Coronary artery (tissue), 2 donors: ENCODE measurements at regions not wholly inside any gene's neighbourhood (a gene's known extent, or its start where the extent isn't known, plus 50 kb on each side); places are given as distances from the start of the nearest gene placed in this dataset.

ENCODE experiments used
- DNase-seq: peaks from one replicate; pipeline ENCODE4 v3.0.0-alpha.2; 2017; ENCODE audit warnings: low spot score
- H3K27ac ChIP-seq, 2 donors: fragments of 200-600 bp; sonication (generic); one replicate each; pipeline ENCODE4 v1.5.1; 2016 to 2019
- H3K4me3 ChIP-seq: fragments of 200-600 bp; sonication (generic); 2 replicates; pipeline ENCODE4 v1.5.1; 2016; ENCODE audit warnings: mild to moderate bottlenecking, moderate library complexity
- TF ChIP-seq, protein P1 (sequence below): fragments of 200-600 bp; sonication (generic); IDR thresholded peaks from one replicate; pipeline ENCODE4 v1.5.1; 2019; ENCODE audit warnings: antibody characterized with exemption

DNA sequence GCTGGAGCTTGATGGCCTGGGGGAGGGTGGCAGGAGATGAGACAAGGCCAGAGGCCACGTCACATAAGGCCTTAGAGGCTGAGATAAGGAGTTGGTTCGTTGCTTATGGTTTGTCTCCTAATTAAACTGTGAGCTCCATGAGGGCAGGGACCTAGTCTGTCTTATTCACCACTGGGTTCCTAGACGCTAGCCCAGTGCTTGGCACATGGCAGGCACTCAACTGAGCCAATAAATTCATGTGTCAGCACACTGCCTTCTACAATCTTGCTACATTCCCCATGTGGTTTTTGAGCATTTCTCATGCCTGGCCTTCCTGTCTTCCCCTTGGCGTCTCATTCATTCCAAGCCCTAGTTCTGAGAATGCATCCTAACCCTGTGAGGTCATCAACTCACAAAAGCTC is 92.5 kb upstream of the MED13L start:
- DNase-seq: no peak
- H3K27ac ChIP-seq: no peak overlapping the region
- TF ChIP-seq, protein P1, sequence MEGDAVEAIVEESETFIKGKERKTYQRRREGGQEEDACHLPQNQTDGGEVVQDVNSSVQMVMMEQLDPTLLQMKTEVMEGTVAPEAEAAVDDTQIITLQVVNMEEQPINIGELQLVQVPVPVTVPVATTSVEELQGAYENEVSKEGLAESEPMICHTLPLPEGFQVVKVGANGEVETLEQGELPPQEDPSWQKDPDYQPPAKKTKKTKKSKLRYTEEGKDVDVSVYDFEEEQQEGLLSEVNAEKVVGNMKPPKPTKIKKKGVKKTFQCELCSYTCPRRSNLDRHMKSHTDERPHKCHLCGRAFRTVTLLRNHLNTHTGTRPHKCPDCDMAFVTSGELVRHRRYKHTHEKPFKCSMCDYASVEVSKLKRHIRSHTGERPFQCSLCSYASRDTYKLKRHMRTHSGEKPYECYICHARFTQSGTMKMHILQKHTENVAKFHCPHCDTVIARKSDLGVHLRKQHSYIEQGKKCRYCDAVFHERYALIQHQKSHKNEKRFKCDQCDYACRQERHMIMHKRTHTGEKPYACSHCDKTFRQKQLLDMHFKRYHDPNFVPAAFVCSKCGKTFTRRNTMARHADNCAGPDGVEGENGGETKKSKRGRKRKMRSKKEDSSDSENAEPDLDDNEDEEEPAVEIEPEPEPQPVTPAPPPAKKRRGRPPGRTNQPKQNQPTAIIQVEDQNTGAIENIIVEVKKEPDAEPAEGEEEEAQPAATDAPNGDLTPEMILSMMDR: no peak
- no peak overlapping the region for H3K4me3 ChIP-seq

DNA sequence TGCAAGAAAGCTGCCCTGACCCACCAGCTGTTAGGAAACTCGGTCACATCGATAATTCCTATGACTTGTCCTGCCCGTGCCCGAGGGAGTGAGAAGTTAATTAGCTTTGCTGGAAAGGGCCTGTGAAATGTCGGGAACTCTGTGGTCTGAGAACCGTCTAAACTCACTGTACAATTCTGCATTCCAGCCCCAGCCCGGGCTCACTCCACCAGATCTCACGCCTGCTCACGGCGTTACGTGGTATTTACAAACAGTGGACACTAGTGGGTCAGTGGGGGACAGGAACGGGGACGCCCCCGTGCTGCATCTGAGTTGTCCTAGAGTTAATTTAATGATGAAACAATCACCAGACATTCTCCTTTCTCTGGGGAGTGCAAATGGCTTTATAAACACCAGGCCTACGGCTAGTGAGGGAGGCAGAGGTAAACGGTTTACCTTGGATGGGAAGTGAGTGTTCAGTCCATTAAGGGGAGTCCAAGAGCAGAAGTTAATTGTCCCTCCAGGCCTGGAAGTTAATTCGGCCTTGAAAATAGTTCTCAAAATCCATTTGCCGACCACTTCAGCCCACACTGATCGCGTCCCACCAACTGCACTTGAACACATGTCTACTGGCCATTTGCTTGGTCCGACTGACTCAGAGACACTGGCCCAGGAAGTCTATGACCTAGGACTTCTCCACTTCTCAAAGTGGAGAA is 93.5 kb upstream of the MED13L start:
- no peak for DNase-seq
- no peak overlapping the region for H3K4me3 ChIP-seq
- no peak overlapping the region for H3K27ac ChIP-seq
- TF ChIP-seq, protein P1: no peak

DNA sequence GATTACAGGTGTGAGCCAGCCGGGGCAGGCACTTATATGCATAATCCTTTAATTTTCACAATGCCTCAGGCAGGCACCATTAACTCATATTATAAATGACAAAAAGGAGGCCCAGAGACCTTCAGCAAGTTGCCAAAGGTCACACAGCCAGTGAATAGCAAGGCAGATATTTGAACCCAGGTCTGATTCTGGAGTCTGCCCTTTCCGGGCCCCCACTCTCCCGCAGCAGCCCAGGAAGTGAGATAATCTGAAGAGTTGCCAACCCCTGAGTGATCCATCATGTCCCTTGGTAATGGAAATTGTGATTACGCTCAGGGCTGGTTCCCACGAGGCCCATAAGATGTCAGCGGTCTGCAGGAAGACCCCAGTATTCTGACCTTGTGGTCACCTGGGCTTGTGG is 95.3 kb upstream of the MED13L start:
- Histone ChIP-seq H3K4me3 (no peak overlapping the region), H3K27ac (no peak overlapping the region)
- no peak for DNase-seq
- TF ChIP-seq, protein P1: no peak

DNA sequence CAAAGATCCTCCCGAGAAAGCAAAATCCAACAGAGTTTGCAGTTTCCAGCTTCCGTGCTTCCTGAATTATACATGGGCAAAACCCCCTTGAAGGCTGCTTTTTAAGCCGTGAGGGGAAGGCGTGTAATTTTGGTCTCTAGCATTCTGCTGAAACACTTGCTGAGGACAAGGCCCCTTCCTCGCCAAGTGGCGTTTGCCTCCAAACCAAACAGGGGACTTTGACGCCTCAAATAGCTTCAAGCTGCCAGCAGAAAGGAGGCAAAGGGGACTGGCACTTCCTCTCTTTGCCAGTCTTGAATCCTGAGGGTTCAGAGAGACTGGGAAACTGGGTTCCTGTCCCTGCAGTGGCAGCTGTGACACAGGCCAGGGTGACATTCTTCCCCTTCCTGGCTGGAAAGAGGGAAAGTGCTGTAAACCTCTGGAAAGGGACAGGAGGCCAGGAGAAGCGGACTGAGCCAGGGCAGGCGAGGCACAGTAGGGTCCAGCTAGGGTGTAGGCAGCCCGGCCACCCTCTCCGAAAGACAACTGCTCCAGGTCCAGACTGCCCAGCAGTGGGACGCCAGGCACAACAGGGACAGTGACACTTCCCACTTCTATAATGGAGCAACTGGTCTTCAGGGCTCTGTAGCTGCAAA is 96.2 kb upstream of the MED13L start:
- TF ChIP-seq, protein P1: no peak
- no peak overlapping the region for H3K4me3 ChIP-seq
- no peak for DNase-seq
- H3K27ac ChIP-seq: peak overlapping the region in 1 of 2 donors; percentile 61

DNA sequence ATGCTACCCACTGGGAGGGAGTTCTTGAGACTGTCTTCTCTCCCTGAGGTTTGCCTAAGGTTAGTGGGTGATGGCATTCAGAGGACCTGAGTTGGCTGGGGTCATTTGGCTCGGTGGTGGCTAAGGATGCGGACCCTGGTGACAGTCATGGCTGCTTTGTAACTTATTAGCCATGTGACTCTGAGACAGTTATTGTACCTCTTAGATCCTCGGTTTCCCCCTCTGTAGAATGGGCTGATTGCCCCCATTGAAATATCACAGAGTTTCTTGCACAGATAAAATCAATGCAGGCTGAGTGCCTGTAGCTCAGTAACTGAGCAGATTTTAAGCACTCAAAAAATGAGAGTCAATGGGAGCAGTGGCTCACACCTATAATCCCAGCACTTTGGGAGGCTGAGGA is 96.7 kb upstream of the MED13L start:
- Histone ChIP-seq H3K27ac (peak overlapping the region in 1 of 2 donors; percentile 61), H3K4me3 (no peak overlapping the region)
- DNase-seq: no peak
- TF ChIP-seq, protein P1: no peak

DNA sequence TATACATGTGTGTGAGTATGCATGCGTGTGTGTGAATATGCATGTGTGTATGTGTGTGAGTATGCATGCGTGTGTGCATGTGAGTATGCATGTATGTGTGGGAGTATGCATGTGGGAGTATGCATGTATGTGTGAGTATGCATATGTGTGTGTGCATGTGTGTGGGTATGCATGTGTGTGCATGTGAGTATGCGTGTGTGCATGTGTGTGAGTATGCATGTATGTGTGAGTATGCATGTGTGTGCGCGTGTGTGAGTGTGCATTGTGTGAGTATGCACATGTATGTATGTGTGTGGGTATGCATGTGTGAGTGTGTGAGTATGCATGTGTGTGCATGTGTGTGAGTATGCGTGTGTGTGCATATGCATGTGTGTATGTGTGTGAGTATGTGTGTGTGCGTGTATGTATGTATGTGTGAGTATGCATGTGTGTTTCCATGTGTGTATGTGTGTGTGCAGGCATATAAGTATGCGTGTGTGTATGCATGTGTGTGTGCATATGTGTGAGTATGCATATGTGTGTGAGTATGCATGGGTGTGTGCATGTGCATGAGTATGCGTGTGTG is 97.9 kb upstream of the MED13L start:
- no peak overlapping the region for H3K27ac ChIP-seq
- no peak overlapping the region for H3K4me3 ChIP-seq
- TF ChIP-seq, protein P1: no peak
- DNase-seq: no peak
